HCT116 (cell line): ENCODE measurements at regions not wholly inside any gene's neighbourhood (a gene's known extent, or its start where the extent isn't known, plus 50 kb on each side); places are given as distances from the start of the nearest gene placed in this dataset.

Experiments
- ATAC-seq: fragments of 200-7000 bp; cut with Tn5 transposase; 2 replicates; pipeline ENCODE4 v1.9.1; 2020; ENCODE audit warnings: mild to moderate bottlenecking, moderate library complexity
- BruUV-seq: library from RNA; stranded (reverse); fragments of 400-500 nt; replicated peaks from 2 replicates; lab custom pipeline; 2021; lab: Mats Ljungman, UMichigan
- CTCF ChIA-PET: fragments of 300-600 bp; sonication (Branson Sonifier 250); formaldehyde crosslinking; loops from one replicate; lab custom pipeline; 2021; ENCODE audit warnings: antibody characterized with exemption; lab: Charles Lee
- POLR2A ChIA-PET: fragments of 300-600, 350-600 bp; sonication (Branson Sonifier 250); formaldehyde crosslinking; loops from one replicate; lab custom pipeline; 2021; ENCODE audit warnings: antibody characterized with exemption; lab: Charles Lee
- RAD21 ChIA-PET, 2 experiments: fragments of 300-600 bp; sonication (Branson Sonifier 250); formaldehyde crosslinking; loops; one replicate each; lab custom pipeline; 2023; ENCODE audit warnings: low total read pairs in 2 of 2; ENCODE audit not compliant: uncharacterized antibody in 2 of 2, unreplicated experiment in 2 of 2, low non-redundant PET in 1 of 2; lab: Charles Lee
- DNase-seq: peaks from one replicate; pipeline ENCODE4 v3.0.0-alpha.2; 2010; ENCODE audit warnings: low read depth, low spot score
- H2AFZ ChIP-seq: fragments of 200-600 bp; shearing (Covaris generic), sonication (generic); 2 replicates; pipeline ENCODE4 v1.6.1; 2017; ENCODE audit warnings: low read depth, mixed run types, mixed read lengths, antibody characterized with exemption, low read length; ENCODE audit not compliant: poor library complexity, severe bottlenecking
- H3K27ac ChIP-seq: 2 replicates; pipeline ENCODE4 v1.5.1; 2012; ENCODE audit warnings: low read depth, low read length
- H3K27me3 ChIP-seq: fragments of 200-600 bp; sonication (generic); 2 replicates; pipeline ENCODE4 v1.6.1; 2016; ENCODE audit warnings: mixed run types, low read length, mixed read lengths; ENCODE audit not compliant: insufficient read depth
- H3K36me3 ChIP-seq, 2 experiments: fragments of 200-500 bp in 1 of 2; fragments of 200-600 bp in 1 of 2; sonication (Bioruptor generic) in 1 of 2; sonication (generic) in 1 of 2; 2 replicates each; pipeline versions ENCODE4 v1.5.1 to v1.6.1; 2014 to 2016; ENCODE audit warnings: low read length in 2 of 2, inconsistent platforms in 1 of 2, mixed read lengths in 1 of 2, mixed run types in 1 of 2; ENCODE audit not compliant: insufficient read depth in 2 of 2, control insufficient read depth in 1 of 2
- H3K4me1 ChIP-seq, 2 experiments: fragments of 200-600 bp in 1 of 2; sonication (generic) in 1 of 2; 2 replicates each; pipeline versions ENCODE4 v1.5.1 to v1.6.1; 2012 to 2017; ENCODE audit warnings: low read length in 2 of 2, inconsistent platforms in 1 of 2, mild to moderate bottlenecking in 1 of 2, mixed read lengths in 1 of 2, mixed run types in 1 of 2, moderate library complexity in 1 of 2; ENCODE audit not compliant: insufficient read depth in 2 of 2, control insufficient read depth in 1 of 2
- H3K4me2 ChIP-seq: fragments of 200-600 bp; sonication (generic); 2 replicates; pipeline ENCODE4 v1.6.1; 2017; ENCODE audit warnings: mixed run types, low read length, mixed read lengths
- H3K4me3 ChIP-seq, 2 experiments: fragments of 200-600 bp in 1 of 2; sonication (generic) in 1 of 2; replicated peaks in 1 of 2; 2 replicates each; pipeline ENCODE4 v1.5.1; 2011 to 2016; ENCODE audit warnings: low read length in 2 of 2, control low read depth in 1 of 2, low read depth in 1 of 2, mild to moderate bottlenecking in 1 of 2, mixed read lengths in 1 of 2, mixed run types in 1 of 2
- H3K79me2 ChIP-seq: fragments of 200-600 bp; sonication (generic); 2 replicates; pipeline ENCODE4 v1.6.1; 2017; ENCODE audit warnings: mild to moderate bottlenecking, mixed run types, low read length, moderate library complexity, mixed read lengths; ENCODE audit not compliant: insufficient read depth
- H3K9ac ChIP-seq: fragments of 200-600 bp; sonication (generic); 2 replicates; pipeline ENCODE4 v1.6.1; 2016; ENCODE audit warnings: low read length, mixed read lengths
- H3K9me2 ChIP-seq: fragments of 200-600 bp; sonication (generic), shearing (Covaris generic); 2 replicates; pipeline ENCODE4 v1.6.1; 2017; ENCODE audit warnings: mixed run types, mild to moderate bottlenecking, moderate library complexity; ENCODE audit not compliant: insufficient read depth
- H3K9me3 ChIP-seq, 2 experiments: fragments of 200-500 bp in 1 of 2; fragments of 200-600 bp in 1 of 2; sonication (Bioruptor generic) in 1 of 2; sonication (generic) in 1 of 2; 2 replicates each; pipeline ENCODE4 v1.6.1; 2014 to 2017; ENCODE audit warnings: low read length in 2 of 2, mixed read lengths in 2 of 2, inconsistent platforms in 1 of 2, low read depth in 1 of 2, mild to moderate bottlenecking in 1 of 2, mixed run types in 1 of 2, moderate library complexity in 1 of 2; ENCODE audit not compliant: control insufficient read depth in 1 of 2, insufficient read depth in 1 of 2
- H4K20me1 ChIP-seq: fragments of 200-600 bp; sonication (generic), shearing (Covaris generic); 2 replicates; pipeline ENCODE4 v1.6.1; 2017; ENCODE audit warnings: mixed run types, mild to moderate bottlenecking, moderate library complexity; ENCODE audit not compliant: insufficient read depth
- EZH2 ChIP-seq: fragments of 200-600 bp; sonication (generic); IDR thresholded peaks from 2 replicates; pipeline ENCODE4 v1.6.1; 2017; ENCODE audit warnings: antibody characterized with exemption, mixed run types
- EZH2phosphoT487 ChIP-seq: fragments of 200-600 bp; IDR thresholded peaks from 2 replicates; pipeline ENCODE4 v1.6.1; 2018; ENCODE audit warnings: antibody characterized with exemption, borderline replicate concordance
- FOSL1 ChIP-seq: IDR thresholded peaks from 2 replicates; pipeline ENCODE4 v1.6.1; 2012; ENCODE audit warnings: low read depth
- JUND ChIP-seq: IDR thresholded peaks from 2 replicates; pipeline ENCODE4 v1.6.1; 2012
- POLR2AphosphoS5 ChIP-seq: IDR thresholded peaks from 2 replicates; pipeline ENCODE4 v1.6.1; 2011; ENCODE audit warnings: mild to moderate bottlenecking, low read depth, low read length, moderate library complexity
- SIN3A ChIP-seq: IDR thresholded peaks from 2 replicates; pipeline ENCODE4 v1.6.1; 2012; ENCODE audit warnings: low read depth
- SP1 ChIP-seq: IDR thresholded peaks from 2 replicates; pipeline ENCODE4 v1.6.1; 2012; ENCODE audit warnings: low read depth
- SRF ChIP-seq: IDR thresholded peaks from 2 replicates; pipeline ENCODE4 v1.6.1; 2012; ENCODE audit warnings: low read depth
- intact Hi-C: fragments of 100-400 bp; cut with micrococcal nuclease; formaldehyde crosslinking; loops from 2 replicates; pipeline ENCODE4 v1.10.0; 2022
- TF ChIP-seq, protein P1 (sequence below): IDR thresholded peaks from 2 replicates; pipeline ENCODE4 v1.6.1; 2011; ENCODE audit warnings: mild to moderate bottlenecking, low read length, moderate library complexity; ENCODE audit not compliant: insufficient replicate concordance; ENCODE audit errors: extremely low read depth

DNA sequence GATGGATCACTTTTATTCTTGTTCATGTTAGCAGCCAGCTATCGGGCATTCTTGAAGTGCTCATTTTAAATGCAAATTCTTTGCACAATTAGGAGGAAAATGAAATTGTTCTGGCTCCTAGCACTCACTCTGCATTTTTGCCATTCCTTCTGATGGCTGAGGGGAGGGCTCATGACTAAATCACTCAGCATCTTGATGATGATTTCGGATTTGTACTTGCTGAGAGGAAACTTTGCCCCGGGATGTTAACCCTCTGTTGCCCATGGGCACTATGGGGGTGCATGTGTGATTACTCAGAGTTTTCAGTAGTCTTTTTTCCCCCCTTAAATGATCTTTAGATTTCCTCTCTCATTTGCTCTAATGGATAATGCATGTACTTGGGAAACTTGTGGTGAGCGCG, 299.6 kb upstream of the C2CD4B start:
- peaks cover 0 to 5% of the 10 kb centered on the region in 2 experiments; a peak in 2 of 4 replicates for H3K4me1 ChIP-seq
- H3K9me2 ChIP-seq = no peaks in the 10 kb centered on the region
- H2AFZ ChIP-seq = no peak overlapping the region
- H3K79me2 ChIP-seq = no peaks in the 10 kb centered on the region
- no TSS peak for BruUV-seq
- no peaks in the 10 kb centered on the region for H3K27me3 ChIP-seq
- no peak overlapping the region for H3K4me2 ChIP-seq
- H3K36me3 ChIP-seq = no peaks in the 10 kb centered on the region
- TF ChIP-seq EZH2 (no peak), EZH2phosphoT487 (no peak), SRF (no peak), JUND (no peak)
- TF ChIP-seq, protein P1, sequence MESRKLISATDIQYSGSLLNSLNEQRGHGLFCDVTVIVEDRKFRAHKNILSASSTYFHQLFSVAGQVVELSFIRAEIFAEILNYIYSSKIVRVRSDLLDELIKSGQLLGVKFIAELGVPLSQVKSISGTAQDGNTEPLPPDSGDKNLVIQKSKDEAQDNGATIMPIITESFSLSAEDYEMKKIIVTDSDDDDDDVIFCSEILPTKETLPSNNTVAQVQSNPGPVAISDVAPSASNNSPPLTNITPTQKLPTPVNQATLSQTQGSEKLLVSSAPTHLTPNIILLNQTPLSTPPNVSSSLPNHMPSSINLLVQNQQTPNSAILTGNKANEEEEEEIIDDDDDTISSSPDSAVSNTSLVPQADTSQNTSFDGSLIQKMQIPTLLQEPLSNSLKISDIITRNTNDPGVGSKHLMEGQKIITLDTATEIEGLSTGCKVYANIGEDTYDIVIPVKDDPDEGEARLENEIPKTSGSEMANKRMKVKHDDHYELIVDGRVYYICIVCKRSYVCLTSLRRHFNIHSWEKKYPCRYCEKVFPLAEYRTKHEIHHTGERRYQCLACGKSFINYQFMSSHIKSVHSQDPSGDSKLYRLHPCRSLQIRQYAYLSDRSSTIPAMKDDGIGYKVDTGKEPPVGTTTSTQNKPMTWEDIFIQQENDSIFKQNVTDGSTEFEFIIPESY = no peak
- ChIA-PET POLR2A (no interaction called here), CTCF (no interaction called here), RAD21 (no interaction called here)
- DNase-seq (no peak), ATAC-seq (no peak)
- no peak overlapping the region for H3K27ac ChIP-seq
- no peaks in the 10 kb centered on the region for H3K9me3 ChIP-seq
- no peak overlapping the region for H3K4me3 ChIP-seq
- no peaks in the 10 kb centered on the region for H4K20me1 ChIP-seq
- intact Hi-C loops = no loop called here
- no peak overlapping the region for H3K9ac ChIP-seq

DNA sequence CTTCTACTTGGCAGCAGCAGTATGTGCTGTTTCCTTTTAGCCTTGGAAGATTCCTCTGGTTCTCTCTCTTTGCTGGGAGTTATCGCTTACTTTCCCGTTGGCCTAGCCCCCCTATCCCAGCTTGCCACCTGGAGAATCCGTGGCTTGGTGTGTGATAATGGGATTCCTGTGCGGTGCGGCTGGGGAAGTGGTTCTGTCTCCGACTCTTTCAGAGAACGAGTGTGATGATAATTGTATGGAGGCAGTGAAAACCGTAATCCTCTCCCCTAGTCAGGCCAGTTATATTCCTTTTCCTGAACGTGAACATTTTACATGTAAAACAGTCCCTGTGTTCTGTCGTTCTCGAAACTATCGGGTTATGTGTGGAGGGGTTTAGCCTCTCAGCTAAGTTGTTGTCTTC, 300.1 kb upstream of the C2CD4B start:
- ChIA-PET CTCF (no interaction called here), POLR2A (no interaction called here), RAD21 (no interaction called here)
- H3K9ac ChIP-seq = no peak overlapping the region
- no TSS peak for BruUV-seq
- no peaks in the 10 kb centered on the region for H3K79me2 ChIP-seq
- H3K9me3 ChIP-seq = no peaks in the 10 kb centered on the region
- DNase-seq (no peak), ATAC-seq (no peak)
- H3K27me3 ChIP-seq = no peaks in the 10 kb centered on the region
- no peak overlapping the region for H3K27ac ChIP-seq
- no peak overlapping the region for H3K4me2 ChIP-seq
- H3K9me2 ChIP-seq = no peaks in the 10 kb centered on the region
- H3K4me1 ChIP-seq = peaks cover 0 to 9% of the 10 kb centered on the region in 2 experiments; a peak in 2 of 4 replicates
- no peak for TF ChIP-seq POLR2AphosphoS5
- TF ChIP-seq FOSL1 = no peak
- no peak for TF ChIP-seq SIN3A
- TF ChIP-seq EZH2 = no peak
- no peak for TF ChIP-seq SP1
- TF ChIP-seq, protein P1 = no peak
- no peak overlapping the region for H3K4me3 ChIP-seq
- no peak overlapping the region for H2AFZ ChIP-seq
- no peaks in the 10 kb centered on the region for H4K20me1 ChIP-seq
- intact Hi-C loops = no loop called here
- no peaks in the 10 kb centered on the region for H3K36me3 ChIP-seq
